SK-N-SH treated with all-trans-retinoic acid at 6 μM for 48 hours (cell line): ENCODE measurements at regions not wholly inside any gene's neighbourhood (a gene's known extent, or its start where the extent isn't known, plus 50 kb on each side); places are given as distances from the start of the nearest gene placed in this dataset.

Experiments used
- ATAC-seq: fragments of 200-7000 bp; cut with Tn5 transposase; 3 replicates; pipeline ENCODE4 v1.9.1; 2020; ENCODE audit warnings: mild to moderate bottlenecking, moderate library complexity
- ARNTL ChIP-seq: fragments of 450-650 bp; formaldehyde crosslinking; IDR thresholded peaks from 2 replicates; pipeline ENCODE4 v1.5.0; 2020; ENCODE audit warnings: low read depth, mild to moderate bottlenecking, moderate library complexity, borderline replicate concordance
- CSDC2 ChIP-seq: fragments of 250-450 bp; sonication (Bioruptor Pico); IDR thresholded peaks from 2 replicates; pipeline ENCODE4 v1.5.0; 2020; ENCODE audit warnings: mild to moderate bottlenecking, moderate library complexity
- ESRRG ChIP-seq: fragments of 250-450 bp; sonication (Bioruptor Pico); IDR thresholded peaks from 2 replicates; pipeline ENCODE4 v1.6.1; 2021; ENCODE audit warnings: mild to moderate bottlenecking
- GLIS3 ChIP-seq: fragments of 250-450 bp; sonication (Bioruptor Pico); IDR thresholded peaks from 2 replicates; pipeline ENCODE4 v1.5.0; 2020; ENCODE audit warnings: mild to moderate bottlenecking, moderate library complexity
- ISL1 ChIP-seq: fragments of 250-450 bp; sonication (Bioruptor Pico); IDR thresholded peaks from 2 replicates; pipeline ENCODE4 v2.1.2; 2022; ENCODE audit warnings: mild to moderate bottlenecking, moderate library complexity
- OSR1 ChIP-seq: fragments of 250-450 bp; sonication (Bioruptor Pico); IDR thresholded peaks from 2 replicates; pipeline ENCODE4 v1.8.0; 2022; ENCODE audit warnings: moderate library complexity, mild to moderate bottlenecking, inconsistent platforms
- PPARA ChIP-seq: fragments of 250-450 bp; sonication (Bioruptor Pico); IDR thresholded peaks from 2 replicates; pipeline ENCODE4 v1.5.0; 2020; ENCODE audit warnings: mild to moderate bottlenecking, borderline replicate concordance
- SNAI2 ChIP-seq: fragments of 250-450 bp; sonication (Bioruptor Pico); IDR thresholded peaks from 2 replicates; pipeline ENCODE4 v1.5.0; 2020; ENCODE audit warnings: mild to moderate bottlenecking, moderate library complexity
- TCF4 ChIP-seq: fragments of 250-450 bp; sonication (Bioruptor Pico); IDR thresholded peaks from 2 replicates; pipeline ENCODE4 v1.8.0; 2021; ENCODE audit warnings: mild to moderate bottlenecking, moderate library complexity, borderline replicate concordance
- TOX ChIP-seq: fragments of 250-450 bp; sonication (Bioruptor Pico); IDR thresholded peaks from 2 replicates; pipeline ENCODE4 v1.8.0; 2021; ENCODE audit warnings: mild to moderate bottlenecking, moderate library complexity, borderline replicate concordance
- ZC3H10 ChIP-seq: fragments of 250-450 bp; sonication (Bioruptor Pico); IDR thresholded peaks from 2 replicates; pipeline ENCODE4 v1.5.1; 2021; ENCODE audit warnings: mild to moderate bottlenecking, moderate library complexity
- ZFP30 ChIP-seq: fragments of 450-650 bp; formaldehyde crosslinking; IDR thresholded peaks from 2 replicates; pipeline ENCODE4 v1.5.0; 2022; ENCODE audit warnings: mild to moderate bottlenecking, moderate library complexity
- ZNF565 ChIP-seq: fragments of 450-650 bp; formaldehyde crosslinking; conservative IDR thresholded peaks from 2 replicates; pipeline ENCODE4 v1.5.0; 2020; ENCODE audit warnings: low read depth, mild to moderate bottlenecking, moderate library complexity
- ZNF70 ChIP-seq: fragments of 450-650 bp; formaldehyde crosslinking; IDR thresholded peaks from 2 replicates; pipeline ENCODE4 v1.5.0; 2020; ENCODE audit warnings: mild to moderate bottlenecking, moderate library complexity
- ZNF8 ChIP-seq: fragments of 450-650 bp; formaldehyde crosslinking; IDR thresholded peaks from 2 replicates; pipeline ENCODE4 v1.5.0; 2020; ENCODE audit warnings: mild to moderate bottlenecking, moderate library complexity
- TF ChIP-seq, protein P1 (sequence below): fragments of 250-450 bp; sonication (Bioruptor Pico); IDR thresholded peaks from 2 replicates; pipeline ENCODE4 v1.8.0; 2021; ENCODE audit warnings: low read depth, mild to moderate bottlenecking, moderate library complexity, borderline replicate concordance
- TF ChIP-seq, protein P2 (sequence below): fragments of 250-450 bp; sonication (Bioruptor Pico); IDR thresholded peaks from 2 replicates; pipeline ENCODE4 v1.5.0; 2020; ENCODE audit warnings: mild to moderate bottlenecking, moderate library complexity
- TF ChIP-seq, protein P3 (sequence below): fragments of 250-450 bp; sonication (Bioruptor Pico); IDR thresholded peaks from 2 replicates; pipeline ENCODE4 v1.8.0; 2020; ENCODE audit warnings: mild to moderate bottlenecking, moderate library complexity, borderline replicate concordance
- TF ChIP-seq, protein P4 (sequence below): fragments of 250-450 bp; sonication (Bioruptor Pico); IDR thresholded peaks from 2 replicates; pipeline ENCODE4 v1.5.1; 2020; ENCODE audit warnings: low read depth, mild to moderate bottlenecking, moderate library complexity

DNA sequence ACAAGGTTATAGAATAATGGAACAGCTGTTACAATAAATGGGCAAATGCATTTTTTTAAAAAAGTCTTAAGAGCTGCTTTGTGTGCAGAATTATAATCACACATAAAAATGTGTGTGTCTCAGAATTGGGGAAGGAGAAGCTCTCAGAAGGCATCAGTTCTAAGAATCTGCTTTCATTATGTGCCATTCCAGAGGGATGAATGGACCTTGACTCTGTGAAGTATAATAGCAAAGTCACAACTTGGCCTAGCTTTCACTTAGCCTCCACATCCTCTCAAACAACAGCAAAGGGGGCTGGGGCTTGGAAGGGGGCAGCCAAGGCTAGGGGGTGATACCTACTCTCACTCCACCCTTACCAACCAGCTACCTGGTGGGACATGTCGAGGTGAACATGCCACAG, 265.0 kb downstream of the CDC5L start (continued):
- TF ChIP-seq GLIS3: no peak

DNA sequence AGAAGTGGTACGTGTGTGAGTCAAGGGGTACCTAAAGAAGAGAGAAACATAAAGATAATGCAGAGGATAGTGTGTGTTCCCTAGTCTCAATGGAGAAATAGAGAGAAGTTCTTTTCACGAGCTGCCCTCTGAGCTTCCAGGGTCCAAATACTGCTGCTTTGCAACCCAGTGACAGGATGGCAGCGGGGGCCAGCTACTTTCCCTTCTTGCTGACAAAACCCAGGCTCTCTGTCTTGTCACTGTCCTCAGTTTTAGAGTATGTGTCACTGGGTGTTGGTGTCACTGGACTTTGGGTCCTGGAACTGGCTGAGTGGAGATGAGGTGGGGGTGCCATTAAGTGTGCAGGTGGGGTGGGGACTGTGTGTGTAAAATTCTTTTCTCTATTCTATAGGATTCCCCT, 265.6 kb downstream of the CDC5L start:
- ATAC-seq: no peak
- no peak for TF ChIP-seq SNAI2 (CRISPR knock-in tag)
- TF ChIP-seq TCF4 (CRISPR knock-in tag): no peak
- no peak for TF ChIP-seq GLIS3
- TF ChIP-seq ARNTL (CRISPR knock-in tag): no peak
- no peak for TF ChIP-seq ESRRG
- TF ChIP-seq ISL1 (CRISPR knock-in tag): no peak
- TF ChIP-seq ZNF565 (CRISPR knock-in tag): no peak
- TF ChIP-seq OSR1 (CRISPR knock-in tag): no peak
- no peak for TF ChIP-seq ZC3H10 (CRISPR knock-in tag)
- no peak for TF ChIP-seq PPARA
- TF ChIP-seq, protein P1, sequence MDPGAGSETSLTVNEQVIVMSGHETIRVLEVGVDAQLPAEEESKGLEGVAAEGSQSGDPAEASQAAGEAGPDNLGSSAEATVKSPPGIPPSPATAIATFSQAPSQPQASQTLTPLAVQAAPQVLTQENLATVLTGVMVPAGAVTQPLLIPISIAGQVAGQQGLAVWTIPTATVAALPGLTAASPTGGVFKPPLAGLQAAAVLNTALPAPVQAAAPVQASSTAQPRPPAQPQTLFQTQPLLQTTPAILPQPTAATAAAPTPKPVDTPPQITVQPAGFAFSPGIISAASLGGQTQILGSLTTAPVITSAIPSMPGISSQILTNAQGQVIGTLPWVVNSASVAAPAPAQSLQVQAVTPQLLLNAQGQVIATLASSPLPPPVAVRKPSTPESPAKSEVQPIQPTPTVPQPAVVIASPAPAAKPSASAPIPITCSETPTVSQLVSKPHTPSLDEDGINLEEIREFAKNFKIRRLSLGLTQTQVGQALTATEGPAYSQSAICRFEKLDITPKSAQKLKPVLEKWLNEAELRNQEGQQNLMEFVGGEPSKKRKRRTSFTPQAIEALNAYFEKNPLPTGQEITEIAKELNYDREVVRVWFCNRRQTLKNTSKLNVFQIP (CRISPR knock-in tag): no peak
- no peak for TF ChIP-seq TOX
- TF ChIP-seq ZNF70: no peak
- TF ChIP-seq, protein P2, sequence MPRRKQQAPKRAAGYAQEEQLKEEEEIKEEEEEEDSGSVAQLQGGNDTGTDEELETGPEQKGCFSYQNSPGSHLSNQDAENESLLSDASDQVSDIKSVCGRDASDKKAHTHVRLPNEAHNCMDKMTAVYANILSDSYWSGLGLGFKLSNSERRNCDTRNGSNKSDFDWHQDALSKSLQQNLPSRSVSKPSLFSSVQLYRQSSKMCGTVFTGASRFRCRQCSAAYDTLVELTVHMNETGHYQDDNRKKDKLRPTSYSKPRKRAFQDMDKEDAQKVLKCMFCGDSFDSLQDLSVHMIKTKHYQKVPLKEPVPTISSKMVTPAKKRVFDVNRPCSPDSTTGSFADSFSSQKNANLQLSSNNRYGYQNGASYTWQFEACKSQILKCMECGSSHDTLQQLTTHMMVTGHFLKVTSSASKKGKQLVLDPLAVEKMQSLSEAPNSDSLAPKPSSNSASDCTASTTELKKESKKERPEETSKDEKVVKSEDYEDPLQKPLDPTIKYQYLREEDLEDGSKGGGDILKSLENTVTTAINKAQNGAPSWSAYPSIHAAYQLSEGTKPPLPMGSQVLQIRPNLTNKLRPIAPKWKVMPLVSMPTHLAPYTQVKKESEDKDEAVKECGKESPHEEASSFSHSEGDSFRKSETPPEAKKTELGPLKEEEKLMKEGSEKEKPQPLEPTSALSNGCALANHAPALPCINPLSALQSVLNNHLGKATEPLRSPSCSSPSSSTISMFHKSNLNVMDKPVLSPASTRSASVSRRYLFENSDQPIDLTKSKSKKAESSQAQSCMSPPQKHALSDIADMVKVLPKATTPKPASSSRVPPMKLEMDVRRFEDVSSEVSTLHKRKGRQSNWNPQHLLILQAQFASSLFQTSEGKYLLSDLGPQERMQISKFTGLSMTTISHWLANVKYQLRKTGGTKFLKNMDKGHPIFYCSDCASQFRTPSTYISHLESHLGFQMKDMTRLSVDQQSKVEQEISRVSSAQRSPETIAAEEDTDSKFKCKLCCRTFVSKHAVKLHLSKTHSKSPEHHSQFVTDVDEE (CRISPR knock-in tag): no peak
- no peak for TF ChIP-seq ZFP30 (CRISPR knock-in tag)

DNA sequence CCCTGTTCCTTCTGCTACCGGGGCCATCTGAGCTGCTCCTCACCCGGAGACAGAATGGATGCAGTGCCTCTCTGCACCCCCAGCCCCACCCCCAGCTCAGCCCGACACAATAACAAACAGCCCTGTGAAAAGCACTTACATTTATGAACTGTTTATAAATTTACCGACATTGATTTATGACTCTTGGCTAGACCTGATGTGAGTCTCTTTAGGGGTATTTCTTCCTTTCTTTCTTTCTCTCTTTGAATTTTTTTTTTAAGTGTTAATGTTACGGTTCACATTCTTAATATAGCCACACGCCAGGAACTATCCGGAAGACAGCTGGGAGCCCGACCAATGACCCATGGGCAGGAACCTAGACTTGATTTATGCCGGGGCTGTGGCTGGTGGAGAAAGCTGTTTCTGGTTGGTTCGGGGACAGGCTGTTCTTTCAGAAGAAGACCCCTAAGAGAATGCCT, 266.3 kb downstream of the CDC5L start:
- TF ChIP-seq ESRRG: no peak
- TF ChIP-seq PPARA: no peak
- TF ChIP-seq TCF4 (CRISPR knock-in tag): no peak
- no peak for TF ChIP-seq ZNF70
- no peak for TF ChIP-seq ARNTL (CRISPR knock-in tag)
- no peak for TF ChIP-seq GLIS3
- ATAC-seq: no peak

DNA sequence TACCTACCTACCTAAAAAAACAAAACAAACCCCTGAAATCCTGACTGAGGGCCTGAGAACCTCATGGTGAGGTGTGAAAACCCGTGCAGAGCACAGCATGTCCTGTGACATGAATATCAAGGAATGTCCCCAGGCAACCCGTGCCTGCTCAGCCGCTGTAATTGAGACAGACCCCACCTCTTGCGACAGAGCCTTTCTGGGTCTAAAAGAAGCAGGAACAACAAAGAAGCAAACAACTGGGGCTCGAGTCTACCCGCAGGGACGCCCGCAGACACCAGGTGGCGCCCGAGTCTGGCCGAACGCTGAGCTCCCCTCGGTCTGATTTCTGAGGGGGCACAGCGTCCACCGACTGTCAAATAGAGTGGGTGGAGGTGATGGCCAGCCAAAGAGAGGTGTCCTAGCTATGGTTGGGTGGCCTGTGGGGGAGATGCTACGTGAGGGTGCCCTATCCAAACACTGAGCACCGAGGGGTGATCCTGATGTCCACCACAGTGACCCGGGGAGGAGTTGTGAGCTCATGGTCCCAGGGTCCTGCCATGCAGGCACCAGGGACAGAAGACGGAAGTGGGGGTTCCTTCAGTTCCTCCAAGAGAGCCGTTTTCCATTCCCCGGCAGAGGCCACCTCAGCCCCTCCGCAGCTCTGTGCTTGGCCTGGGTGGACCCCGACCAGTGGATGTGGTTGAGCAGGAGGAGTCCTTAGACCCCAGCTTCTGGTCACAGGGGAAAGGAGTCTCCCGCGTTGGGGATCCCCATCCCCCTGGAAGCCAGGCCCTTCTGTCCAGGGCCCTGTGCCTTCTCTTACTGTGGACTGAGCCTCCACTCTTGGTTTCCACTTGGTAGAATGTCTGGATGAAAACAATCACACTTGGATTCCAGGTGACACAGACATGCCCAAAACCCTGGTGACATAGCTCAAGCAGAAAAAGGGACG, 268.2 kb downstream of the CDC5L start:
- no peak for TF ChIP-seq ZNF565 (CRISPR knock-in tag)
- no peak for TF ChIP-seq ZFP30 (CRISPR knock-in tag)
- no peak for TF ChIP-seq SNAI2 (CRISPR knock-in tag)
- TF ChIP-seq PPARA: no peak
- TF ChIP-seq ZC3H10 (CRISPR knock-in tag): no peak
- peak; percentile 88 for ATAC-seq

DNA sequence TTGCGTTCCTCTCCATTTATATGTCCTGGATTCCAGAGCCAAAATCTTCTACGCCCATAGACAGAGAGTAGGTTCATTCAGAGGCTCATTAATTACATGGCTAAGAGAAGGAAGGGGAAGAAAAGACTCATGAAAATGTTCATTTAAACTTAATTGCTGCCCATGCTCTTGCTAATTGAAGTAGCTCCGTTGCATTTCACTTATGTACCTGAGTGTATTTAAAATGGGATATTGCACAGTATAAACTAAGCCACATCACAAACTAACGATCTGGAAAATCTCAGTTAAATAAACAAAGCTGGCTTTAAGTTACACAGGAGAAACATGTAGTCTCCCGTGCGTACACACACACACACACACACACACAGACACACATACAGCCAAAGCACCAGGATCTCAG, 269.2 kb downstream of the CDC5L start:
- ATAC-seq: no peak
- no peak for TF ChIP-seq ISL1 (CRISPR knock-in tag)

DNA sequence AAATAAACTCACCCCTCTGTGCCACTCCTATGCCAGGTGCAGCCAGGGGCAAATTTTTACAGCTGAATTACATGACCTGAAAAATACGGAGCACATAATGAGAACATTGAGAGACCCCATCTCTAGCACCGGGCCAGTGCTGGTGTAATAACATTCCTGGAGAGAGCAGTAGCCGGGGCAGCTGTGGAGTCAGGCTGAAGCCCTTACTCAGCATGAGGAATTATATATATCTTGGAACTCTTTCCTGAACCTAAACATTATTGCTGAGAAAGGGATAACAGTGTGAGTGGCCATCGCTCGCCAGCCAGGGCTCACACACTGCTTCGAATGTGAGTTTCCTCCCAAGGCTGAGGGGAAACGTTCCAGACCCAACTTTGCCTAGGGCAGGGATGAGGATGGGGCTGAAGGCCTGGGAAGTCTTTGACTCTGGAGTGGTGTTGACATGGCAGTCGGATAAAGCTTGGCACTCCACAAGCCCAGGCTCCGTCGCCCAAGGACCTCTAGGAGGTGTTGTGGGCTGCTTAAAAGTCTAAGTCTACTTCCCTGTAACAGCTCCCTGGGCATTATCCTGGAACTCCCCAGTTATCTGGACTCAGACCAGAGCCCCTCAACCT, 269.8 kb downstream of the CDC5L start:
- ATAC-seq: no peak
- TF ChIP-seq ISL1 (CRISPR knock-in tag): no peak
- no peak for TF ChIP-seq TOX
- no peak for TF ChIP-seq ESRRG
- no peak for TF ChIP-seq GLIS3
- TF ChIP-seq, protein P3, sequence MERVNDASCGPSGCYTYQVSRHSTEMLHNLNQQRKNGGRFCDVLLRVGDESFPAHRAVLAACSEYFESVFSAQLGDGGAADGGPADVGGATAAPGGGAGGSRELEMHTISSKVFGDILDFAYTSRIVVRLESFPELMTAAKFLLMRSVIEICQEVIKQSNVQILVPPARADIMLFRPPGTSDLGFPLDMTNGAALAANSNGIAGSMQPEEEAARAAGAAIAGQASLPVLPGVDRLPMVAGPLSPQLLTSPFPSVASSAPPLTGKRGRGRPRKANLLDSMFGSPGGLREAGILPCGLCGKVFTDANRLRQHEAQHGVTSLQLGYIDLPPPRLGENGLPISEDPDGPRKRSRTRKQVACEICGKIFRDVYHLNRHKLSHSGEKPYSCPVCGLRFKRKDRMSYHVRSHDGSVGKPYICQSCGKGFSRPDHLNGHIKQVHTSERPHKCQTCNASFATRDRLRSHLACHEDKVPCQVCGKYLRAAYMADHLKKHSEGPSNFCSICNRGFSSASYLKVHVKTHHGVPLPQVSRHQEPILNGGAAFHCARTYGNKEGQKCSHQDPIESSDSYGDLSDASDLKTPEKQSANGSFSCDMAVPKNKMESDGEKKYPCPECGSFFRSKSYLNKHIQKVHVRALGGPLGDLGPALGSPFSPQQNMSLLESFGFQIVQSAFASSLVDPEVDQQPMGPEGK (CRISPR knock-in tag): no peak
- no peak for TF ChIP-seq TCF4 (CRISPR knock-in tag)
- TF ChIP-seq CSDC2 (CRISPR knock-in tag): no peak
- TF ChIP-seq PPARA: no peak
- TF ChIP-seq ZNF8 (CRISPR knock-in tag): no peak
- TF ChIP-seq, protein P4, sequence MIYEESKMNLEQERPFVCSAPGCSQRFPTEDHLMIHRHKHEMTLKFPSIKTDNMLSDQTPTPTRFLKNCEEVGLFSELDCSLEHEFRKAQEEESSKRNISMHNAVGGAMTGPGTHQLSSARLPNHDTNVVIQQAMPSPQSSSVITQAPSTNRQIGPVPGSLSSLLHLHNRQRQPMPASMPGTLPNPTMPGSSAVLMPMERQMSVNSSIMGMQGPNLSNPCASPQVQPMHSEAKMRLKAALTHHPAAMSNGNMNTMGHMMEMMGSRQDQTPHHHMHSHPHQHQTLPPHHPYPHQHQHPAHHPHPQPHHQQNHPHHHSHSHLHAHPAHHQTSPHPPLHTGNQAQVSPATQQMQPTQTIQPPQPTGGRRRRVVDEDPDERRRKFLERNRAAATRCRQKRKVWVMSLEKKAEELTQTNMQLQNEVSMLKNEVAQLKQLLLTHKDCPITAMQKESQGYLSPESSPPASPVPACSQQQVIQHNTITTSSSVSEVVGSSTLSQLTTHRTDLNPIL (CRISPR knock-in tag): no peak
